ENCODE measurements at regions not wholly inside any gene's neighbourhood (a gene's known extent, or its start where the extent isn't known, plus 50 kb on each side); places are given as distances from the start of the nearest gene placed in this dataset.

DNA sequence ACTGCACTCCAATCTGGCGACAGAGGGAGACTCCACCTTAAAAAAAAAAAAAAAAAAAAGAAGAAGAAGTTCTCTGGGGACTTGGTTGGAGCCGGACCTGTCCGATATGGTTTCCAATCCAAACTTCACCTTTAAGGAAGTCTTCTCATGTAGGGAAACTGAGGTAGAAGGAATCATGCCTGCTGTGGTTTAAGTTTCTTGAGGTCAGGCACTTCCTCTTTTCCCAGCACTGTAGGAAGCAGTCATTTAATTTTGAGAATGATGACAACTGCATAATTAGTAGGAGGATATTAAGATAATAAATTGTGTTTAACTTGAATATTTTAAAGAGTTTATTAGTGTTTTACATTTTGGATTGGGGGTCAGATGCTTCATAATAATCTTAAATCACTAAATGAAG lies 62.9 kb downstream of the KCNE4 start:
- TF ChIP-seq JUND (IDR thresholded peaks at IDR 0.05; ENCODE audit: low read length), result no peak
- TF ChIP-seq POLR2AphosphoS5 (IDR thresholded peaks at IDR 0.05; ENCODE audit: low read depth, low read length), result no peak
- TF ChIP-seq CTCF (IDR thresholded peaks at IDR 0.05; ENCODE audit: control extremely low read depth in 1 of 3, insufficient read depth in 1 of 3, low read depth in 1 of 3, low read length in 3 of 3), result no peak
- TF ChIP-seq MAFK (IDR thresholded peaks at IDR 0.05; ENCODE audit: low read depth, low read length), result no peak
- TF ChIP-seq TEAD4 (IDR thresholded peaks at IDR 0.05; ENCODE audit: low read depth, low read length), result no peak
- TF ChIP-seq TAF1 (IDR thresholded peaks at IDR 0.05; ENCODE audit: low read depth, low read length), result no peak
- no peak for TF ChIP-seq EZH2 (IDR thresholded peaks at IDR 0.05; ENCODE audit: low read depth, low read length, severe bottlenecking)
- no peak for TF ChIP-seq ATF2 (IDR thresholded peaks at IDR 0.05; ENCODE audit: low read length)
- no peak for TF ChIP-seq POLR2A (IDR thresholded peaks at IDR 0.05; ENCODE audit: control extremely low read depth in 1 of 2, low read depth in 2 of 2, low read length in 2 of 2)
- no peak for TF ChIP-seq KDM5A (IDR thresholded peaks at IDR 0.05; ENCODE audit: low read length)
- TF ChIP-seq ATF3 (IDR thresholded peaks at IDR 0.05; ENCODE audit: insufficient read depth, low read depth, low read length), result no peak
- TF ChIP-seq RFX5 (IDR thresholded peaks at IDR 0.05; ENCODE audit: borderline replicate concordance, low read depth, low read length), result no peak
- no peak for TF ChIP-seq ZNF274 (IDR thresholded peaks at IDR 0.05; ENCODE audit: borderline replicate concordance, extremely low read depth, low read length)
- no peak for TF ChIP-seq EP300 (IDR thresholded peaks at IDR 0.05; ENCODE audit: borderline replicate concordance in 1 of 2, low read depth in 2 of 2, low read length in 2 of 2)

Measured in H1 (cell line).